ELF-1 (cell line): ENCODE measurements at regions not wholly inside any gene's neighbourhood (a gene's known extent, or its start where the extent isn't known, plus 50 kb on each side); places are given as distances from the start of the nearest gene placed in this dataset.

ENCODE experiments used
- DNase-seq: peaks from one replicate; pipeline ENCODE4 v3.0.0-alpha.2; 2016; ENCODE audit warnings: low read depth, low spot score

GRCh38 chr3:25144430-25144829, 283.6 kb upstream of the RARB start:
- peak; percentile 15 for DNase-seq

- DNase-seq, result no peak
Observed at GRCh38 chr3:25145176-25145575, 282.9 kb upstream of the RARB start.

GRCh38 chr3:25150199-25150598, 277.9 kb upstream of the RARB start:
- DNase-seq, result peak; percentile 50

GRCh38 chr3:25151281-25151902, 276.7 kb upstream of the RARB start:
- DNase-seq, result no peak

GRCh38 chr3:25151903-25152295, 276.2 kb upstream of the RARB start:
- DNase-seq, result no peak

GRCh38 chr3:25153136-25153535, 274.9 kb upstream of the RARB start:
- DNase-seq, result no peak

GRCh38 chr3:25153561-25153960, 274.5 kb upstream of the RARB start:
- DNase-seq, result no peak

- DNase-seq, result peak; percentile 60
Observed at GRCh38 chr3:25155652-25156471, 272.2 kb upstream of the RARB start.

GRCh38 chr3:25156626-25157025, 271.4 kb upstream of the RARB start:
- peak; percentile 55 for DNase-seq

- no peak for DNase-seq
Observed at GRCh38 chr3:25165306-25165705, 262.8 kb upstream of the RARB start.

- no peak for DNase-seq
Observed at GRCh38 chr3:25166016-25166415, 262.0 kb upstream of the RARB start.

GRCh38 chr3:25169151-25169550, 258.9 kb upstream of the RARB start:
- no peak for DNase-seq

- no peak for DNase-seq
Observed at GRCh38 chr3:25170021-25170420, 258.0 kb upstream of the RARB start.

- DNase-seq, result peak; percentile 11
Observed at GRCh38 chr3:25171118-25171807, 256.8 kb upstream of the RARB start.

GRCh38 chr3:25171897-25172296, 256.2 kb upstream of the RARB start:
- DNase-seq, result no peak

- DNase-seq, result no peak
Observed at GRCh38 chr3:25173606-25174005, 254.5 kb upstream of the RARB start.

GRCh38 chr3:25174251-25174650, 253.8 kb upstream of the RARB start:
- no peak for DNase-seq

GRCh38 chr3:25177041-25177440, 251.0 kb upstream of the RARB start:
- DNase-seq, result no peak

GRCh38 chr3:25178672-25179071, 249.4 kb upstream of the RARB start:
- DNase-seq, result no peak

GRCh38 chr3:25181096-25181495, 247.0 kb upstream of the RARB start:
- DNase-seq, result no peak

GRCh38 chr3:25182794-25183193, 245.3 kb upstream of the RARB start:
- DNase-seq, result no peak

GRCh38 chr3:25184641-25185250, 243.3 kb upstream of the RARB start:
- no peak for DNase-seq
